MM.1S (cell line): ENCODE measurements at regions not wholly inside any gene's neighbourhood (a gene's known extent, or its start where the extent isn't known, plus 50 kb on each side); places are given as distances from the start of the nearest gene placed in this dataset.

Experiments
- DNase-seq: peaks from one replicate; pipeline ENCODE4 v3.0.0-alpha.2; 2015
- H2AFZ ChIP-seq: fragments of 300-600 bp; sonication (generic); 2 replicates; pipeline ENCODE4 v1.6.0; 2016; ENCODE audit warnings: antibody characterized with exemption, low read length
- H3F3A ChIP-seq: fragments of 300-600 bp; sonication (generic); 2 replicates; pipeline ENCODE4 v1.6.1; 2016; ENCODE audit warnings: mild to moderate bottlenecking, antibody characterized with exemption, low read length, moderate library complexity, mixed read lengths; ENCODE audit not compliant: insufficient read depth
- H3K27ac ChIP-seq: fragments of 300-600 bp; sonication (generic); 2 replicates; pipeline ENCODE4 v1.5.1; 2016; ENCODE audit warnings: mild to moderate bottlenecking, low read length
- H3K27me3 ChIP-seq: fragments of 300-600 bp; sonication (generic); replicated peaks from 2 replicates; pipeline ENCODE4 v1.6.0; 2016; ENCODE audit warnings: low read length; ENCODE audit not compliant: insufficient read depth
- H3K36me3 ChIP-seq: fragments of 300-600 bp; sonication (generic); replicated peaks from 2 replicates; pipeline ENCODE4 v1.6.1; 2016; ENCODE audit warnings: mild to moderate bottlenecking, low read length, mixed read lengths; ENCODE audit not compliant: insufficient read depth
- H3K4me1 ChIP-seq: fragments of 300-600 bp; sonication (generic); 2 replicates; pipeline ENCODE4 v1.6.1; 2016; ENCODE audit warnings: low read length, mixed read lengths
- H3K4me2 ChIP-seq: fragments of 300-600 bp; sonication (generic); 2 replicates; pipeline ENCODE4 v1.6.0; 2016; ENCODE audit warnings: low read depth, low read length
- H3K4me3 ChIP-seq: fragments of 300-600 bp; sonication (generic); 2 replicates; pipeline ENCODE4 v1.5.1; 2016; ENCODE audit warnings: low read length, mixed read lengths
- H3K79me2 ChIP-seq: fragments of 300-600 bp; sonication (generic); 2 replicates; pipeline ENCODE4 v1.6.1; 2016; ENCODE audit warnings: mixed run types, low read length, mixed read lengths
- H3K9ac ChIP-seq: fragments of 300-600 bp; sonication (generic); 2 replicates; pipeline ENCODE4 v1.6.1; 2016; ENCODE audit warnings: low read length, mixed read lengths
- H3K9me2 ChIP-seq: fragments of 300-600 bp; sonication (generic); replicated peaks from 2 replicates; pipeline ENCODE4 v1.6.1; 2016; ENCODE audit warnings: mild to moderate bottlenecking, low read length, mixed read lengths; ENCODE audit not compliant: insufficient read depth
- H3K9me3 ChIP-seq: fragments of 300-600 bp; sonication (generic); replicated peaks from 2 replicates; pipeline ENCODE4 v1.6.1; 2016; ENCODE audit warnings: mild to moderate bottlenecking, low read length, mixed read lengths; ENCODE audit not compliant: insufficient read depth
- H4K20me1 ChIP-seq: fragments of 300-600 bp; sonication (generic); 2 replicates; pipeline ENCODE4 v1.6.1; 2016; ENCODE audit warnings: mild to moderate bottlenecking, low read length, moderate library complexity, mixed read lengths; ENCODE audit not compliant: insufficient read depth
- CTCF ChIP-seq: fragments of 300-600 bp; sonication (generic); IDR thresholded peaks from 2 replicates; pipeline ENCODE4 v1.5.1; 2016; ENCODE audit warnings: antibody characterized with exemption, low read length, mixed read lengths
- EZH2 ChIP-seq: fragments of 300-600 bp; sonication (generic); optimal IDR thresholded peaks from 2 replicates; pipeline ENCODE3; 2017; ENCODE audit warnings: low read depth, mild to moderate bottlenecking, antibody characterized with exemption, low read length, mixed read lengths
- EZH2phosphoT487 ChIP-seq: fragments of 300-600 bp; sonication (generic); IDR thresholded peaks from 2 replicates; pipeline ENCODE4 v1.6.1; 2018; ENCODE audit warnings: antibody characterized with exemption, low read length

- Histone ChIP-seq H3K9me2 (no peaks in the 10 kb centered on the region), H3K4me1 (peaks cover 7% of the 10 kb centered on the region; the same call in 1 of the 2 replicates), H3K4me3 (no peak overlapping the region), H2AFZ (no peak overlapping the region), H3K36me3 (no peaks in the 10 kb centered on the region), H3K9me3 (no peaks in the 10 kb centered on the region), H3K27me3 (no peaks in the 10 kb centered on the region), H3K27ac (no peak overlapping the region), H3K4me2 (no peak overlapping the region), H3K9ac (no peak overlapping the region), H3K79me2 (no peaks in the 10 kb centered on the region), H4K20me1 (no peaks in the 10 kb centered on the region), H3F3A (no peaks in the 10 kb centered on the region; the same call in 1 of the 2 replicates)
- TF ChIP-seq CTCF (no peak), EZH2 (no peak), EZH2phosphoT487 (no peak)
- DNase-seq = no peak
Measured at GRCh38 chr3:19595884-19596283, 338.1 kb downstream of the EFHB start.
